ENCODE measurements at regions not wholly inside any gene's neighbourhood (a gene's known extent, or its start where the extent isn't known, plus 50 kb on each side); places are given as distances from the start of the nearest gene placed in this dataset.

DNA sequence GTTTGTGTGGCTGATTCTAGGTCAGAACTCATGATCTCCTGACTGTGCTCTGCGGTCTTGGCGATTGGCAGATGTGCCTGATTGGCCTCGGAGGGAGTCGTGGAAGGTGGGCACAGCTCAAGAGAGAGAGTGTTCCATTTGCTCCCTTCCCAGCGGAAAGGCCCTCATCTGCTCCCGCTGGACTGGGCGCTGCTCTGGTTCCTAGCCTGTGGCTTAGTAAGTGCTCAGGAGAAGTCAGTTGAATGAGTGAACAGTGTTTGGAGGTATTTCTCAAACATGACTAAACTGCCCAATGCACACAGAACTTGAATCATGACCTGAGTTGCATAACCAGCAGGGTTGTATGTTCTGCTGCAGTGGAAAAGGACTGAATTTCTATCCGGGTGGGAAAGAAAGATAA is 120.2 kb upstream of the PITX1 start:
- TF ChIP-seq, protein P1, sequence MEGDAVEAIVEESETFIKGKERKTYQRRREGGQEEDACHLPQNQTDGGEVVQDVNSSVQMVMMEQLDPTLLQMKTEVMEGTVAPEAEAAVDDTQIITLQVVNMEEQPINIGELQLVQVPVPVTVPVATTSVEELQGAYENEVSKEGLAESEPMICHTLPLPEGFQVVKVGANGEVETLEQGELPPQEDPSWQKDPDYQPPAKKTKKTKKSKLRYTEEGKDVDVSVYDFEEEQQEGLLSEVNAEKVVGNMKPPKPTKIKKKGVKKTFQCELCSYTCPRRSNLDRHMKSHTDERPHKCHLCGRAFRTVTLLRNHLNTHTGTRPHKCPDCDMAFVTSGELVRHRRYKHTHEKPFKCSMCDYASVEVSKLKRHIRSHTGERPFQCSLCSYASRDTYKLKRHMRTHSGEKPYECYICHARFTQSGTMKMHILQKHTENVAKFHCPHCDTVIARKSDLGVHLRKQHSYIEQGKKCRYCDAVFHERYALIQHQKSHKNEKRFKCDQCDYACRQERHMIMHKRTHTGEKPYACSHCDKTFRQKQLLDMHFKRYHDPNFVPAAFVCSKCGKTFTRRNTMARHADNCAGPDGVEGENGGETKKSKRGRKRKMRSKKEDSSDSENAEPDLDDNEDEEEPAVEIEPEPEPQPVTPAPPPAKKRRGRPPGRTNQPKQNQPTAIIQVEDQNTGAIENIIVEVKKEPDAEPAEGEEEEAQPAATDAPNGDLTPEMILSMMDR (IDR thresholded peaks at IDR 0.05 in 2 of 3, conservative IDR thresholded peaks at IDR 0.05 in 1 of 3; ENCODE audit: control insufficient read depth in 2 of 3, extremely low read depth in 1 of 3, insufficient read depth in 1 of 3, low read depth in 3 of 3, low read length in 3 of 3), result no peak
- TF ChIP-seq SMAD1 (IDR thresholded peaks at IDR 0.05; ENCODE audit: low read depth, partially characterized antibody), result no peak
- TF ChIP-seq MYC (IDR thresholded peaks at IDR 0.05; ENCODE audit: insufficient read depth, insufficient read length, insufficient replicate concordance, low read length, severe bottlenecking), result no peak
- TF ChIP-seq RCOR1 (conservative IDR thresholded peaks at IDR 0.05; ENCODE audit: low read depth, low read length), result no peak
- no peak for TF ChIP-seq NRF1 (conservative IDR thresholded peaks at IDR 0.05; ENCODE audit: low read depth, low read length)
- TF ChIP-seq POLR2A (IDR thresholded peaks at IDR 0.05; ENCODE audit: low read depth, low read length), result no peak
- TF ChIP-seq, protein P2, sequence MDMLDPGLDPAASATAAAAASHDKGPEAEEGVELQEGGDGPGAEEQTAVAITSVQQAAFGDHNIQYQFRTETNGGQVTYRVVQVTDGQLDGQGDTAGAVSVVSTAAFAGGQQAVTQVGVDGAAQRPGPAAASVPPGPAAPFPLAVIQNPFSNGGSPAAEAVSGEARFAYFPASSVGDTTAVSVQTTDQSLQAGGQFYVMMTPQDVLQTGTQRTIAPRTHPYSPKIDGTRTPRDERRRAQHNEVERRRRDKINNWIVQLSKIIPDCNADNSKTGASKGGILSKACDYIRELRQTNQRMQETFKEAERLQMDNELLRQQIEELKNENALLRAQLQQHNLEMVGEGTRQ (IDR thresholded peaks at IDR 0.05; ENCODE audit: borderline replicate concordance, low read depth, low read length), result no peak
- no peak for TF ChIP-seq SIX5 (IDR thresholded peaks at IDR 0.05; ENCODE audit: low read depth, low read length, severe bottlenecking)
- TF ChIP-seq REST (IDR thresholded peaks at IDR 0.05; ENCODE audit: low read depth, low read length), result no peak
- TF ChIP-seq DPF2 (IDR thresholded peaks at IDR 0.05), result no peak
- TF ChIP-seq TCF12 (IDR thresholded peaks at IDR 0.05; ENCODE audit: low read depth, low read length), result no peak
